Colonic mucosa (tissue), 4 donors: ENCODE measurements at regions not wholly inside any gene's neighbourhood (a gene's known extent, or its start where the extent isn't known, plus 50 kb on each side); places are given as distances from the start of the nearest gene placed in this dataset.

Experiments used
- DNase-seq: peaks from one replicate; pipeline ENCODE4 v3.0.0-alpha.2; 2020
- H3K27ac ChIP-seq: fragments of 200-600 bp; one replicate; pipeline ENCODE4 v1.8.0; 2021
- H3K27me3 ChIP-seq: fragments of 200-600 bp; one replicate; pipeline ENCODE4 v1.8.0; 2021
- H3K36me3 ChIP-seq: fragments of 200-600 bp; one replicate; pipeline ENCODE4 v1.8.0; 2021
- H3K4me1 ChIP-seq: fragments of 200-600 bp; one replicate; pipeline ENCODE4 v1.8.0; 2021; ENCODE audit warnings: mild to moderate bottlenecking
- H3K4me3 ChIP-seq: fragments of 200-600 bp; one replicate; pipeline ENCODE4 v1.8.0; 2021
- H3K9ac ChIP-seq, 2 donors: one replicate each; pipeline ENCODE4 v1.7.0; 2013; ENCODE audit warnings: control low read depth in 2 of 2, low read depth in 2 of 2, low read length in 2 of 2
- H3K9me3 ChIP-seq: fragments of 200-600 bp; one replicate; pipeline ENCODE4 v1.8.0; 2021
- CTCF ChIP-seq: fragments of 200-600 bp; IDR thresholded peaks from one replicate; pipeline ENCODE4 v1.8.0; 2022; ENCODE audit warnings: antibody characterized with exemption, mild to moderate bottlenecking
- intact Hi-C: fragments of 100-400 bp; cut with DNase I; formaldehyde crosslinking; loops from one replicate; pipeline ENCODE4 v1.14.1; 2022
- donor health status: healthy.
- donor health status: DM: no; HTN: no; CAD: no.
- donor health status: DM: no; HTN: no; CAD: no.

GRCh38 chrX:39928704-39929378 is 168.9 kb downstream of the BCOR start:
- no peaks in the 10 kb centered on the region for H3K4me1 ChIP-seq
- H3K27ac ChIP-seq, result no peak overlapping the region
- H3K36me3 ChIP-seq, result no peaks in the 10 kb centered on the region
- DNase-seq, result no peak
- intact Hi-C loops, result no loop called here
- H3K9ac ChIP-seq, result no peak overlapping the region
- H3K9me3 ChIP-seq, result no peaks in the 10 kb centered on the region
- no peaks in the 10 kb centered on the region for H3K27me3 ChIP-seq
- H3K4me3 ChIP-seq, result no peak overlapping the region
- no peak for TF ChIP-seq CTCF

- no peaks in the 10 kb centered on the region for H3K4me1 ChIP-seq
- no peak overlapping the region for H3K4me3 ChIP-seq
- no peaks in the 10 kb centered on the region for H3K27me3 ChIP-seq
- H3K27ac ChIP-seq, result no peak overlapping the region
- H3K9me3 ChIP-seq, result no peaks in the 10 kb centered on the region
- H3K9ac ChIP-seq, result no peak overlapping the region
- no peak for DNase-seq
- H3K36me3 ChIP-seq, result no peaks in the 10 kb centered on the region
- intact Hi-C loops, result no loop called here
- no peak for TF ChIP-seq CTCF
Measured at GRCh38 chrX:39929379-39930025, 168.3 kb downstream of the BCOR start.

GRCh38 chrX:39930786-39931528 is 166.8 kb downstream of the BCOR start:
- Histone ChIP-seq H3K9me3 (no peaks in the 10 kb centered on the region), H3K27ac (no peak overlapping the region), H3K27me3 (no peaks in the 10 kb centered on the region), H3K36me3 (no peaks in the 10 kb centered on the region), H3K9ac (no peak overlapping the region), H3K4me3 (no peak overlapping the region), H3K4me1 (no peaks in the 10 kb centered on the region)
- no peak for TF ChIP-seq CTCF
- DNase-seq, result no peak
- intact Hi-C loops, result no loop called here

GRCh38 chrX:39931529-39932282 is 166.1 kb downstream of the BCOR start:
- H3K4me3 ChIP-seq, result no peak overlapping the region
- no peak for TF ChIP-seq CTCF
- no peak for DNase-seq
- H3K27me3 ChIP-seq, result no peaks in the 10 kb centered on the region
- H3K27ac ChIP-seq, result no peak overlapping the region
- no peaks in the 10 kb centered on the region for H3K4me1 ChIP-seq
- H3K36me3 ChIP-seq, result no peaks in the 10 kb centered on the region
- H3K9ac ChIP-seq, result no peak overlapping the region
- no peaks in the 10 kb centered on the region for H3K9me3 ChIP-seq
- intact Hi-C loops, result no loop called here

- Histone ChIP-seq H3K4me1 (no peaks in the 10 kb centered on the region), H3K4me3 (no peak overlapping the region), H3K9ac (no peak overlapping the region), H3K27ac (no peak overlapping the region), H3K36me3 (no peaks in the 10 kb centered on the region), H3K27me3 (no peaks in the 10 kb centered on the region), H3K9me3 (no peaks in the 10 kb centered on the region)
- intact Hi-C loops, result no loop called here
- TF ChIP-seq CTCF, result no peak
- DNase-seq, result no peak
Measured at GRCh38 chrX:39935411-39936064, 162.2 kb downstream of the BCOR start.
